ENCODE measurements at regions not wholly inside any gene's neighbourhood (a gene's known extent, or its start where the extent isn't known, plus 50 kb on each side); places are given as distances from the start of the nearest gene placed in this dataset.

- Histone ChIP-seq H3K79me2 (ENCODE audit: insufficient read depth, low read length) (no peaks in the 10 kb centered on the region), H3K4me2 (ENCODE audit: insufficient read depth, low read length) (no peak overlapping the region), H4K20me1 (ENCODE audit: insufficient read depth, low read length) (no peaks in the 10 kb centered on the region), H3K9me3 (ENCODE audit: insufficient read depth, low read length, severe bottlenecking) (no peaks in the 10 kb centered on the region), H3K4me1 (ENCODE audit: insufficient read depth, low read length) (peaks cover 8% of the 10 kb centered on the region; the same call in 1 of the 2 replicates), H3K27ac (ENCODE audit: low read length) (no peak overlapping the region), H3K27me3 (ENCODE audit: insufficient read depth, low read length, poor library complexity) (no peaks in the 10 kb centered on the region), H3K36me3 (ENCODE audit: insufficient read depth, low read length) (no peaks in the 10 kb centered on the region), H3K4me3 (ENCODE audit: low read depth in 1 of 2, low read length in 2 of 2) (no peak overlapping the region), H3K9ac (ENCODE audit: low read depth, low read length) (no peak overlapping the region), H2AFZ (ENCODE audit: low read depth, low read length) (no peak overlapping the region)
- no peak for DNase-seq
- no peak for ATAC-seq (ENCODE audit: insufficient read depth, low read depth)
- TF ChIP-seq EZH2 (IDR thresholded peaks at IDR 0.05; ENCODE audit: borderline replicate concordance, low read depth, low read length, severe bottlenecking) (no peak), CTCF (IDR thresholded peaks at IDR 0.05; ENCODE audit: borderline replicate concordance, extremely low read depth, low read length, poor library complexity, severe bottlenecking) (no peak)
These were observed 415.9 kb downstream of the SLITRK6 start for GRCh38 chr13:85383291-85383690.

GRCh38 chr13:85381082-85381481, 418.1 kb downstream of the SLITRK6 start:
- no peaks in the 10 kb centered on the region for H3K9me3 ChIP-seq (ENCODE audit: insufficient read depth, low read length, severe bottlenecking)
- TF ChIP-seq CTCF (IDR thresholded peaks at IDR 0.05; ENCODE audit: borderline replicate concordance, extremely low read depth, low read length, poor library complexity, severe bottlenecking) (no peak), EZH2 (IDR thresholded peaks at IDR 0.05; ENCODE audit: borderline replicate concordance, low read depth, low read length, severe bottlenecking) (no peak)
- H3K79me2 ChIP-seq (ENCODE audit: insufficient read depth, low read length), result no peaks in the 10 kb centered on the region
- no peaks in the 10 kb centered on the region for H3K27me3 ChIP-seq (ENCODE audit: insufficient read depth, low read length, poor library complexity)
- no peak overlapping the region for H3K4me2 ChIP-seq (ENCODE audit: insufficient read depth, low read length)
- ATAC-seq (ENCODE audit: insufficient read depth, low read depth) (no peak), DNase-seq (no peak)
- peaks cover 8% of the 10 kb centered on the region; the same call in 1 of the 2 replicates for H3K4me1 ChIP-seq (ENCODE audit: insufficient read depth, low read length)
- H3K4me3 ChIP-seq (ENCODE audit: low read depth in 1 of 2, low read length in 2 of 2), result no peak overlapping the region
- no peak overlapping the region for H3K9ac ChIP-seq (ENCODE audit: low read depth, low read length)
- no peak overlapping the region for H2AFZ ChIP-seq (ENCODE audit: low read depth, low read length)
- no peaks in the 10 kb centered on the region for H3K36me3 ChIP-seq (ENCODE audit: insufficient read depth, low read length)
- H3K27ac ChIP-seq (ENCODE audit: low read length), result no peak overlapping the region
- H4K20me1 ChIP-seq (ENCODE audit: insufficient read depth, low read length), result no peaks in the 10 kb centered on the region

- H3K9ac ChIP-seq (ENCODE audit: low read depth, low read length), result no peak overlapping the region
- no peaks in the 10 kb centered on the region for H3K9me3 ChIP-seq (ENCODE audit: insufficient read depth, low read length, severe bottlenecking)
- DNase-seq, result no peak
- no peak for ATAC-seq (ENCODE audit: insufficient read depth, low read depth)
- no peak overlapping the region for H3K27ac ChIP-seq (ENCODE audit: low read length)
- H3K79me2 ChIP-seq (ENCODE audit: insufficient read depth, low read length), result no peaks in the 10 kb centered on the region
- H3K4me1 ChIP-seq (ENCODE audit: insufficient read depth, low read length), result peaks cover 8% of the 10 kb centered on the region; the same call in 1 of the 2 replicates
- H4K20me1 ChIP-seq (ENCODE audit: insufficient read depth, low read length), result no peaks in the 10 kb centered on the region
- H3K4me3 ChIP-seq (ENCODE audit: low read depth in 1 of 2, low read length in 2 of 2), result no peak overlapping the region
- TF ChIP-seq EZH2 (IDR thresholded peaks at IDR 0.05; ENCODE audit: borderline replicate concordance, low read depth, low read length, severe bottlenecking) (no peak), CTCF (IDR thresholded peaks at IDR 0.05; ENCODE audit: borderline replicate concordance, extremely low read depth, low read length, poor library complexity, severe bottlenecking) (no peak)
- no peaks in the 10 kb centered on the region for H3K27me3 ChIP-seq (ENCODE audit: insufficient read depth, low read length, poor library complexity)
- peak overlapping the region; percentile 58; the same call in 1 of the 2 replicates for H2AFZ ChIP-seq (ENCODE audit: low read depth, low read length)
- peak overlapping the region; percentile 5; the same call in 1 of the 2 replicates for H3K4me2 ChIP-seq (ENCODE audit: insufficient read depth, low read length)
- no peaks in the 10 kb centered on the region for H3K36me3 ChIP-seq (ENCODE audit: insufficient read depth, low read length)
These were observed 419.2 kb downstream of the SLITRK6 start for GRCh38 chr13:85379991-85380390.
